Parathyroid adenoma (tissue), 2 donors: ENCODE measurements at regions not wholly inside any gene's neighbourhood (a gene's known extent, or its start where the extent isn't known, plus 50 kb on each side); places are given as distances from the start of the nearest gene placed in this dataset.

Source experiments
- H2AFZ ChIP-seq: fragments of 300-600 bp; sonication (generic); one replicate; pipeline ENCODE4 v1.7.0; 2017; ENCODE audit warnings: antibody characterized with exemption, mild to moderate bottlenecking
- H3K27ac ChIP-seq: fragments of 300-600 bp; sonication (generic); one replicate; pipeline ENCODE4 v1.7.0; 2017
- H3K27me3 ChIP-seq: fragments of 300-600 bp; sonication (generic); one replicate; pipeline ENCODE4 v1.7.0; 2017; ENCODE audit warnings: low read length; ENCODE audit not compliant: control insufficient read depth, insufficient read depth
- H3K36me3 ChIP-seq: fragments of 300-600 bp; sonication (generic); one replicate; pipeline ENCODE4 v1.7.0; 2017; ENCODE audit warnings: low read length; ENCODE audit not compliant: control insufficient read depth, insufficient read depth
- H3K4me1 ChIP-seq: fragments of 300-600 bp; sonication (generic); one replicate; pipeline ENCODE4 v1.7.0; 2017; ENCODE audit warnings: control low read depth
- H3K4me2 ChIP-seq: fragments of 300-600 bp; sonication (generic); one replicate; pipeline ENCODE4 v1.7.0; 2017; ENCODE audit warnings: low read length
- H3K4me3 ChIP-seq: fragments of 300-600 bp; sonication (generic); one replicate; pipeline ENCODE4 v1.7.0; 2017; ENCODE audit warnings: low read depth, low read length
- H3K79me2 ChIP-seq: fragments of 300-600 bp; sonication (generic); one replicate; pipeline ENCODE4 v1.7.0; 2017; ENCODE audit warnings: control low read depth
- H3K9ac ChIP-seq: fragments of 300-600 bp; sonication (generic); one replicate; pipeline ENCODE4 v1.7.0; 2017; ENCODE audit warnings: mild to moderate bottlenecking
- H3K9me3 ChIP-seq: fragments of 300-600 bp; sonication (generic); one replicate; pipeline ENCODE4 v1.7.0; 2017; ENCODE audit warnings: low read length; ENCODE audit not compliant: control insufficient read depth
- TF ChIP-seq, protein P1 (sequence below): fragments of 300-600 bp; sonication (generic); IDR thresholded peaks from one replicate; pipeline ENCODE4 v1.7.0; 2017; ENCODE audit warnings: antibody characterized with exemption, mild to moderate bottlenecking
- donor health status: primary hyperparathyroidism.

DNA sequence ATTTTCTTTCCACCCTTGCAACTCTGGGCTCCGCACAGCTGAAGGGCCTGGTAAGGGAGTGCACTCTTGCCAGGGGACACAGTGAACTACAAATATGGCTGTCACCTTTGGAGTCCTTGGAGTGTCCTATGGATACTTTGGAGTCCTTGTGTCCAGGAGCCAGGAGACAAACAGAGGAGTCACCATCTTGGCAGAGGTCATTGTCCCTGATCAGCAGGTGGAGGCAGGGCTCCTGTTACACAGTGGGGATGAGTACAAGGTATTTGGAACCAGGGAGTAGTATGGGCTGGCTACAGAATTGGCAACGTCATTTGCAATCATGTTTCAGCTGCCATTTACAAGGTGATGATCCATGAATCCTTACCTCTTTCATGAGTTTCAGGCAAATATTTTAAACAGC lies 132.5 kb downstream of the FAM161A start:
- no peak overlapping the region for H3K4me3 ChIP-seq
- no peaks in the 10 kb centered on the region for H3K36me3 ChIP-seq
- H3K79me2 ChIP-seq = no peaks in the 10 kb centered on the region
- H3K27me3 ChIP-seq = no peaks in the 10 kb centered on the region
- TF ChIP-seq, protein P1, sequence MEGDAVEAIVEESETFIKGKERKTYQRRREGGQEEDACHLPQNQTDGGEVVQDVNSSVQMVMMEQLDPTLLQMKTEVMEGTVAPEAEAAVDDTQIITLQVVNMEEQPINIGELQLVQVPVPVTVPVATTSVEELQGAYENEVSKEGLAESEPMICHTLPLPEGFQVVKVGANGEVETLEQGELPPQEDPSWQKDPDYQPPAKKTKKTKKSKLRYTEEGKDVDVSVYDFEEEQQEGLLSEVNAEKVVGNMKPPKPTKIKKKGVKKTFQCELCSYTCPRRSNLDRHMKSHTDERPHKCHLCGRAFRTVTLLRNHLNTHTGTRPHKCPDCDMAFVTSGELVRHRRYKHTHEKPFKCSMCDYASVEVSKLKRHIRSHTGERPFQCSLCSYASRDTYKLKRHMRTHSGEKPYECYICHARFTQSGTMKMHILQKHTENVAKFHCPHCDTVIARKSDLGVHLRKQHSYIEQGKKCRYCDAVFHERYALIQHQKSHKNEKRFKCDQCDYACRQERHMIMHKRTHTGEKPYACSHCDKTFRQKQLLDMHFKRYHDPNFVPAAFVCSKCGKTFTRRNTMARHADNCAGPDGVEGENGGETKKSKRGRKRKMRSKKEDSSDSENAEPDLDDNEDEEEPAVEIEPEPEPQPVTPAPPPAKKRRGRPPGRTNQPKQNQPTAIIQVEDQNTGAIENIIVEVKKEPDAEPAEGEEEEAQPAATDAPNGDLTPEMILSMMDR = no peak
- H3K9me3 ChIP-seq = no peaks in the 10 kb centered on the region
- no peaks in the 10 kb centered on the region for H3K4me1 ChIP-seq
- no peak overlapping the region for H3K27ac ChIP-seq
- no peak overlapping the region for H2AFZ ChIP-seq
- H3K4me2 ChIP-seq = no peak overlapping the region
- H3K9ac ChIP-seq = no peak overlapping the region

DNA sequence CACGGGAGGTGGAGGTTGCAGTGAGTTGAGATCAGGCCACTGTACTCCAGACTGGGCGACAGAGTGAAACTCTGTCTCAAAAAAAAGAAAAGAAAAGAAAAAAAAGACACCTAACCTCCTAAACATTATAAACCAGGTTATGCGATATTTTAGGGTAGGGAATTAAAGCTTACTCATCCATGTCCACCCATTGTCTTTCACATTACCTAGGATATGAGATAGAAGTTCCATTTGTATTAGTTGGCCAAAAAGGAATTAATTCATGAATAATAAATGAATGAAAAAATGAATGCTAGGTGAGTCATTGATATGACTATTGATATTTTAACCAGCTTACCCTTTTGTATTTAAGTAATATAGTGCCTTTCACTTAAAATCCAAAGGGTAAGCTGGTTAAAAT lies 132.9 kb downstream of the FAM161A start:
- no peaks in the 10 kb centered on the region for H3K27me3 ChIP-seq
- H3K9ac ChIP-seq = no peak overlapping the region
- H3K9me3 ChIP-seq = no peaks in the 10 kb centered on the region
- H3K27ac ChIP-seq = no peak overlapping the region
- H3K4me2 ChIP-seq = no peak overlapping the region
- no peak overlapping the region for H2AFZ ChIP-seq
- no peaks in the 10 kb centered on the region for H3K36me3 ChIP-seq
- TF ChIP-seq, protein P1 = no peak
- H3K4me1 ChIP-seq = no peaks in the 10 kb centered on the region
- H3K79me2 ChIP-seq = no peaks in the 10 kb centered on the region
- no peak overlapping the region for H3K4me3 ChIP-seq

DNA sequence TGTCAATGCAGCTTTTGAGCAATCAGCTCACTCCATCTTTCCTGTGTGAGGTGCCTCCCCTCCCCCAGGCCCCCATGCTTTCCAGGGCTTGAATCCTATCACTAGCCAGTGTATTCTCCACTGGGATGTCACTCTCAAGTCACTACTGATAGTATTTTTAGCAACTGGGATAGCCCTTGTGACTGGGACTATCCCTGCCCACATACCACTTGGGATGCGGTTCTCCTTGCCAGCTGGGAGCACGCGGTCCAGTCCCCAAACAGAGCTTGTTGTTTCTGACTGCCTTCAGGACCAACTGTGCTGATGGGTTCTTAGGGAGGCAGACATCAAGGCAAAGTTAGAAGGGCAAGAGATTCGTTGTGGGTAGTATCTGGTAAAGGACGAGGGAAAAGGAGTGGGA lies 134.9 kb downstream of the FAM161A start:
- Histone ChIP-seq H3K27me3 (no peaks in the 10 kb centered on the region), H3K79me2 (no peaks in the 10 kb centered on the region), H2AFZ (no peak overlapping the region), H3K4me1 (no peaks in the 10 kb centered on the region), H3K9me3 (no peaks in the 10 kb centered on the region), H3K27ac (no peak overlapping the region), H3K36me3 (no peaks in the 10 kb centered on the region), H3K9ac (no peak overlapping the region), H3K4me2 (no peak overlapping the region), H3K4me3 (no peak overlapping the region)
- TF ChIP-seq, protein P1 = no peak

DNA sequence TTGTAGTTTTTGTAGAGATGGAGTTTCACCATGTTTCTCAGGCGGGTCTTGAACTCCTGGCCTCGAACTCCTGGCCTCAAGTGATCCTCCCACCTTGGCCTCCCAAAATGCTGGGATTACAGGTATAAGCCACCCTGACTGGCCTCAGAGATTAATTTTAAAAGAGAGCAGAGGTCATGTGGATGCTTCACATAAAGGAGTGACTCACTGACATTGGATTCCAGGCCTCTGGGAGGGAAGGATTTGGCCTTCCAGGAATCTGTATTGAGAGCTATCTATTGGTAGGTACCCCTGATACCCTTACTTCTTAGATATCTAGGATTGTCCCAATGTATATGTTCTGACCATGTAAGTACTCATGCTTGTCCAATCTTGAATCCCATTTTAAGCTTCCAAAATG lies 138.4 kb downstream of the FAM161A start:
- Histone ChIP-seq H3K27ac (no peak overlapping the region), H2AFZ (no peak overlapping the region), H3K4me3 (no peak overlapping the region), H3K36me3 (no peaks in the 10 kb centered on the region), H3K27me3 (no peaks in the 10 kb centered on the region), H3K9ac (no peak overlapping the region), H3K79me2 (no peaks in the 10 kb centered on the region), H3K4me1 (no peaks in the 10 kb centered on the region), H3K4me2 (no peak overlapping the region), H3K9me3 (no peaks in the 10 kb centered on the region)
- TF ChIP-seq, protein P1 = no peak

DNA sequence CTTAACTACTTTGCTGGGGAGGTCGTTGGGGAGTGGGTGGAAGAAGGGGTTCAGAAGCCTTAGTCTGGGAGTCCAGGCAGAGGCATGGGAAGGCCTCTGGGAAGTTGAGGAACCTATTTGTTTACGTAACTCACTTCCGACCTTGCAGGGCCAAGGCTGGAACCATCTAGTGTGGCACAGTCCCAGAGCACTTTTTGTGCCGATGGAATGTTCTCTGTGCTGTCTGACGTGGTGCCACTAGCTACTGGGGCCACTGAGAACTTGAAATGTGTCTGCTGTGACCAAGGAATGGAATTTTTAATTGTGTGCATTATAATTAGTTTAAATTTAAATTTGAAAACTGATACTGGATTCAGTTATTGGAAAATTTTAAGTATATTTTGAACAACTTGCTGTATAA lies 139.7 kb downstream of the FAM161A start:
- H2AFZ ChIP-seq = no peak overlapping the region
- no peaks in the 10 kb centered on the region for H3K79me2 ChIP-seq
- no peaks in the 10 kb centered on the region for H3K9me3 ChIP-seq
- H3K27me3 ChIP-seq = no peaks in the 10 kb centered on the region
- no peak overlapping the region for H3K27ac ChIP-seq
- H3K4me1 ChIP-seq = no peaks in the 10 kb centered on the region
- H3K4me3 ChIP-seq = no peak overlapping the region
- no peak overlapping the region for H3K4me2 ChIP-seq
- no peak overlapping the region for H3K9ac ChIP-seq
- TF ChIP-seq, protein P1 = no peak
- H3K36me3 ChIP-seq = no peaks in the 10 kb centered on the region
